ENCODE measurements at regions not wholly inside any gene's neighbourhood (a gene's known extent, or its start where the extent isn't known, plus 50 kb on each side); places are given as distances from the start of the nearest gene placed in this dataset.
"Not testable (repeated sequence)": the region's sequence is repeated elsewhere in the genome, so short reads cannot be mapped to it uniquely, and the experiment has no call there.

DNA sequence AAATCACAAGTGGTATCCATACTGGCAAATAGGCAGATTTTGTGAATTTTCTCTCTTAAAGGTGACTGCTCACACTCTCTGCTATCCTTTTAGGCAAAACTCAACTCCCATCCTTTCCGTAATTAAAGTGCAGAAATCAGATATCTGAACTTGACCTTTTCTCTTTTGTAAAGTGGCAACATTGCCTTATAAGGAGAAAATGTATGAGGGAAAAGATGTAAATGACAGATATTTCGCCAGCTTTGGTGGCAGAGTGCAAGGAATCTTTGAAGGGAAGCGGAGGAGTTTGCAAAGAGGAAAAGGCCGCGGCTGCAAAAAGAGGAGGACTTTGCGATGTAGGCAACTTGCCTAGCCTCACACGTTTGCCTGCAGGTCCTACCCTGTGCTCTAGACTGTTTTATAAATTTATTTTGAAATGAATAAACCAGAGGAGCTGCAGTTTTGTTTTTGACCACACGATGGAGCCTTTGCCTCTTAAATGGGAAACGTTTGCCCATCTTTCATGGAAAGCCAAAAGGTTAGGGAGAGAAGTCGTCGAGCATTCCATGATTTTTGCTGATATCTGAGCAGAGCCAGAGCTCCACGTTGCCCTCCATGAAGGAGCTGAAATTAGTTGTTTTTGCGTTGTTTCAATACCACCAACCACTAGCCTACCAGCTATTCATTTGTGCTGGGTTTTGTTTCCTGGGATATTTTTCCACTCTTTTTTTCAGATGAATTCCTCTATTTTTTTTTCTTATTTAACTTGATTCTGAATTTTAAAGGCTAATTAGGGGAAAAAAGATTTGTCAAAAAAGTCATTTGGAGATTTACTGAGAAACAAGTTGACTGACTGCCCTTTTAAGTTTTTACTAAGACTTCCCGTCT, 242.3 kb downstream of the LMX1A start:
- no peak overlapping the region for H3K27ac ChIP-seq
- intact Hi-C loops (cut with DNase I), result no loop called here
- no peaks in the 10 kb centered on the region for H3K36me3 ChIP-seq
- H3K4me3 ChIP-seq, result no peak overlapping the region
- no peak for FAIRE-seq
- no peaks in the 10 kb centered on the region for H3K4me1 ChIP-seq
- no peaks in the 10 kb centered on the region for H3K9me3 ChIP-seq
- peaks cover 0 to 6% (median 0%) of the 10 kb centered on the region in 4 donors for H3K27me3 ChIP-seq
- TF ChIP-seq CTCF (IDR thresholded peaks at IDR 0.05), result peak; percentile 49 to 76 (median 68)
- peak in 2 of 4 donors; percentile 47 to 57 for ATAC-seq
- 17 to 19% methylated on average over 14 of the region's 14 CpGs for WGBS, 2 donors
- DNase-seq, result peak in 1 of 6 donors; percentile 37

GRCh38 chr1:165112260-165112659, 244.3 kb downstream of the LMX1A start:
- no peak overlapping the region for H3K27ac ChIP-seq
- H3K9me3 ChIP-seq, result no peaks in the 10 kb centered on the region
- FAIRE-seq (no peak), ATAC-seq (no peak), DNase-seq (no peak)
- no peaks in the 10 kb centered on the region for H3K4me1 ChIP-seq
- intact Hi-C loops (cut with DNase I), result no loop called here
- H3K27me3 ChIP-seq, result peaks cover 0 to 6% (median 0%) of the 10 kb centered on the region in 4 donors
- TF ChIP-seq CTCF (IDR thresholded peaks at IDR 0.05), result no peak
- WGBS, 2 donors, result 53 to 76% methylated on average over 7 of the region's 7 CpGs
- no peak overlapping the region for H3K4me3 ChIP-seq
- H3K36me3 ChIP-seq, result no peaks in the 10 kb centered on the region

DNA sequence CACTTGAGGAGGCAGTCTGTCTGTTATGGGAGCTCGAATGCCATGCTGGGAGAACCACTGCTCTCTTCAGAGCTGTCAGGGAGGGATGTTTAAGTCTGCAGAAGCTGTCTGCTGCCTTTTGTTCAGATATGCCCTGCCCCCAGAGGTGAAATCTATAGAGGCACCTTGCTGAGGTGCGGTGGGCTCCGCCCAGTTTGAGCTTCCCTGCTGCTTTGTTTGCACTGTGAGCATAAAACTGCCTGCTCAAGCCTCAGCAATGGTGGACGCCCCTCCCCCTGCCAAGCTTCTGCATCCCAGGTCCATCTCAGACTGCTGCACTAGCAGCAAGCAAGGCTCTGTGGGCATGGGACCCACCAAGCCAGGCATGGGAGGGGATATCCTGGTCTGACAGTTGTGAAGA, 247.5 kb downstream of the LMX1A start:
- DNase-seq, result no peak
- no peaks in the 10 kb centered on the region for H3K4me1 ChIP-seq
- TF ChIP-seq CTCF (IDR thresholded peaks at IDR 0.05), result no peak
- FAIRE-seq, result no peak
- ATAC-seq, result no peak
- no peak overlapping the region for H3K4me3 ChIP-seq
- no peaks in the 10 kb centered on the region for H3K36me3 ChIP-seq
- no peaks in the 10 kb centered on the region for H3K9me3 ChIP-seq
- 20 to 23% methylated on average over 4 of the region's 4 CpGs for WGBS, 2 donors
- intact Hi-C loops (cut with DNase I), result no loop called here
- H3K27me3 ChIP-seq, result no peaks in the 10 kb centered on the region
- no peak overlapping the region for H3K27ac ChIP-seq

- FAIRE-seq; DNase-seq; ATAC-seq; H3K27me3 ChIP-seq; intact Hi-C loops (cut with DNase I); H3K9me3 ChIP-seq; H3K27ac ChIP-seq; H3K36me3 ChIP-seq; H3K4me1 ChIP-seq; H3K4me3 ChIP-seq: not testable (repeated sequence)
- 36 to 39% methylated on average over 7 of the region's 7 CpGs for WGBS, 2 donors
These were observed 263.9 kb downstream of the LMX1A start for GRCh38 chr1:165092542-165093162.

GRCh38 chr1:165080253-165080896, 276.1 kb downstream of the LMX1A start:
- H3K9me3 ChIP-seq, result no peaks in the 10 kb centered on the region
- H3K4me1 ChIP-seq, result no peaks in the 10 kb centered on the region
- intact Hi-C loops (cut with DNase I), result no loop called here
- no peaks in the 10 kb centered on the region for H3K27me3 ChIP-seq
- no peak overlapping the region for H3K27ac ChIP-seq
- no peak for TF ChIP-seq CTCF (IDR thresholded peaks at IDR 0.05)
- H3K4me3 ChIP-seq, result no peak overlapping the region
- FAIRE-seq, result no peak
- WGBS, 2 donors, result 45 to 53% methylated on average over 4 of the region's 4 CpGs
- no peak for ATAC-seq
- no peaks in the 10 kb centered on the region for H3K36me3 ChIP-seq
- DNase-seq, result no peak

Measured in pancreas (tissue), 10 donors.